ENCODE measurements at regions not wholly inside any gene's neighbourhood (a gene's known extent, or its start where the extent isn't known, plus 50 kb on each side); places are given as distances from the start of the nearest gene placed in this dataset.

GRCh38 chr6:133710826-133711225 lies 178.1 kb upstream of the TCF21 start:
- TF ChIP-seq CTCF (IDR thresholded peaks at IDR 0.05) (no peak), POLR2A (IDR thresholded peaks at IDR 0.05) (no peak)

Measured in sigmoid colon (tissue), 3 donors.